NCI-H2107 treated with DMSO at 0.1 percent for 48 hours (cell line): ENCODE measurements at regions not wholly inside any gene's neighbourhood (a gene's known extent, or its start where the extent isn't known, plus 50 kb on each side); places are given as distances from the start of the nearest gene placed in this dataset.

Source experiments
- DNase-seq: peaks from one replicate; lab custom pipeline; 2025; ENCODE audit not compliant: unreplicated experiment; lab: John Stamatoyannopoulos, UW

DNA sequence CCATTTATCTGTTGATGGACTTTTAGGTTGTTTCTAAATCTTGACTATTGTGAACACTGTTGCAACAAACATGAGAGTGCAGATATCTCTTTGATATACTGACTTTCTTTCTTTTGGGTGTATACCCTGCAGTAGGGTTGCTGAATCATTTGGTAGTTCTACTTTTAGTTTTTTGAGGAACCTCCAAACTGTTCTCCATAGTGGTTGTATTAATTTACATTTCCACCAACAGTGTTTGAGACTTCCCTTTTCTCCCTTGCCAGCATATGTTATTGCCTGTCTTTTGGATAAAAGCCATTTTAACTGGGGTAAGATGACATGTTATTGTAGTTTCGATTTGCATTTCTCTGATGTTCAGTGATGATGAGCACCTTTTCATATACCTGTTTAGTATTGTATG is 330.0 kb downstream of the DDX10 start:
- no peak for DNase-seq

DNA sequence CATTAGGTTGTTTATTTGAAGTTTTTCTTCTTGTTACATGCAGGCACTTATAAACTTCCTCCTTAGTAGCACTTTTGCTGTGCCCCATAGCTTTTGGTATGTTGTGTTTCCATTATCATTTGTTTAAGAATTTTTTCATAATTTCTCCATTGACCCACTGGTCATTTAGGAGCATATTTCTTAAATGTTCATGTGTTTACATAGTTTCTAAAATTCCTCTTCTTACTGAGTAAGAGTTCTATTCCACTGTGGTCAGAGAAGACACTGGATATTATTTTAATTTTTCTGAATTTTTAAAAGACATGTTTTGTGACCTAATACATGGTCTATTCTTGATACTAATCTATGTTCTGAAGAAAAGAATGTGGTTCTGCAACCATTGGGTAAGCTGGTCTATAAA is 333.0 kb downstream of the DDX10 start:
- no peak for DNase-seq

GRCh38 chr11:109000531-109000930 is 335.7 kb downstream of the DDX10 start:
- no peak for DNase-seq

DNA sequence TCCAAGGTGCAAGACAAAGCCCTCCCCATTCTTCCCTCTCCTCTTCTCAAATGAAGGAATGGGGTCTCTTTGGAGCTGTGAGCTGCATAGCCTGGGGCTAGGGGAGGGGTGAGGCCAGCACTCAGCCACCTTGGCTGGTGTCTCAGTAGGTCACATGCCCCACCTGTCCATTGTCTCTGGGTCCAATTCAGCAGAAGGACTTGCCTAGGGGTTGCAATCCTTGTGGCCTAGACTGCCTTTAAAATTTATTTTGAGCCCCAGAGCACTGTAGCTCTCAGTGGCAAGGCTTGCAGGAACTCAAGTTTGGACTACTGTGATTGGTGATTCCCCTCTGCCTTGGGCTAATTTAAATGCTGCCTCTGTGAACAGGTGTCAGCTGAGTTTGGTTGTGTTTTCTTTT is 336.7 kb downstream of the DDX10 start:
- DNase-seq: no peak

GRCh38 chr11:109012991-109013390 is 348.1 kb downstream of the DDX10 start:
- DNase-seq: no peak

GRCh38 chr11:109015283-109015682 is 350.4 kb downstream of the DDX10 start:
- DNase-seq: no peak

DNA sequence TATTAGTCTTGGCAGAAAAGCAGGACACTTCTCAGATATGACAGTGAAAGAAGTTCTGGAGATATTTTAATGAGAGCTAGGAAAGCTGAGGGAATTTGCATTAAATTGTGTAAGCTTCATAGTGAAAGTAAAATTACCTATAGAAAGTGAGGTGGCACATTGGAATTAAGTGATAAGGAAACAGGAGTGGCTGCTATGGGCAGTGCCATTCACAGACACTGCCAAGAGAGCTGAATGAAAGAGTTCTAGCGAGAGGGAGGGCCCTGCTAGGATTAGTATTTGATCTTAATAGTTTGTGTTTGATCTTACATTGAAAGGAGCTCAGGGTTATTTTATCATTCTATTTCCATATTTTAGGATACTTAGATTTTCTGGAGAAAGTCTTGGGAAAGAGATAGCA is 351.9 kb downstream of the DDX10 start:
- no peak for DNase-seq

DNA sequence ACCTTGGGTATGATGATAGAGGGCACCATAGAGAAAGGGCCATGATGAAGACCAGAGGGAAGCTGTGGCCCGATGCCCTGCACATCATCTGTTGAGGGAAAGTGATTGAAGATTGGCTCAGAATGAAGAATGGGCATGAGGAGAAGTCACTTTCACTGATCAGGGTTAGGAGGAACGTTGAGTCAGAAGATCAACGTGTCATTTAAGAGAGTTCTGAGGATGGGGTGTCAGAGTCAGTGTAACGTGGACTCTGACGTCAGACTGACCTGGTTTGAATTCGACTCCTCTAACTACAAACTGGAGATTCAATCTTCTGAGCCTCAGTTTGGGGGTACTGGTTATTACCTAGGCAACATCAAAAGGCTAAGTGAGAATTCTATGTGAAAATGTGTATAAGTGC is 352.6 kb downstream of the DDX10 start:
- no peak for DNase-seq

GRCh38 chr11:109018639-109019038 is 353.8 kb downstream of the DDX10 start:
- no peak for DNase-seq

DNA sequence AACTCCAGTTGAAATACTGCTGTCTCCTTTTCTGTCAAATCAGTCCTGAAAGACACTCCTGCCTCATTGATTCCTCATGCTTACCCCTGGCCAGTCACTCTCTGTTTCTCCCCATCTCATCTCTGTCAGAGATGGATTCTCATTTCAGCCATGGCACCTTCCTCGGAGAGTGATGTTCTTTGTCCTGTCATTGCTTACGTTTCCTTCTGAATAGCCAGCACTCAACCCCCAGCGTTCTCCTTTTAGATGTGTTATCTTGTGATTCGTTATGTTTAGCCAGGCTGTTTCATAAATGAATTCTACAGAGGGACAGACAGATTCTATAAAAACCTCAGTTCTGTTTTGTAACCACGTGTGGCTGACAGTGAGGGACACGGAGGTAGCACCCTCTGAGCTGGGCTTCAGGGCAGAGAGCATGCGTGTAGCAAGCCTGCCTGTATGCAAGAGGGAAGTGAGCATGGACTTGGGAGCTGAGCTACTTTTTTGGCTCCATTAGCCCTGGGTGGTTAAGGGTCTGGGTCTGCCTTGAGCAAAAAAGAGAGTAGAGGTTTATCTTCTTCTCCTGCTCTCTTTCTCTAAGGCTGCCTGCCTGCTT is 354.6 kb downstream of the DDX10 start:
- no peak for DNase-seq

DNA sequence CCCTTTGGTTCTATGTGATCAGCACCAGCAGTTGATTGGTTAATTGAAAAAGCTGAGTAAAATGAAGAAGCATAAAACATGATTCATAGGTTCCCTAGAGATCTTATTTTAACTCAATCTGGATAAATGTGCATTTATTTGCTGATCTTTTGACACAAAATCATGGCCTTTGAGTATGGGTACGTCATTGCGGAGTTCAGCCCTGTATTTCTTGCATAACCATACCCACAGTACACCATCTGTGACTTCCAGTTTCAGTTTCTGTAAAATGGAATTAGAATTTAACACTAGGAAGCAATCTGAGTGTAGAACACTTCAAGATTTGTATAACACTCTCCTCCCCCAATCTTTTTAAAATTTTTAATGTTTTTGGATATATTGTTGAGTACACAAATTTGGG is 358.2 kb downstream of the DDX10 start:
- DNase-seq: no peak

GRCh38 chr11:109026891-109027489 is 362.1 kb downstream of the DDX10 start:
- DNase-seq: no peak

- DNase-seq: no peak
Measured at GRCh38 chr11:109027851-109028250, 363.0 kb downstream of the DDX10 start.

DNA sequence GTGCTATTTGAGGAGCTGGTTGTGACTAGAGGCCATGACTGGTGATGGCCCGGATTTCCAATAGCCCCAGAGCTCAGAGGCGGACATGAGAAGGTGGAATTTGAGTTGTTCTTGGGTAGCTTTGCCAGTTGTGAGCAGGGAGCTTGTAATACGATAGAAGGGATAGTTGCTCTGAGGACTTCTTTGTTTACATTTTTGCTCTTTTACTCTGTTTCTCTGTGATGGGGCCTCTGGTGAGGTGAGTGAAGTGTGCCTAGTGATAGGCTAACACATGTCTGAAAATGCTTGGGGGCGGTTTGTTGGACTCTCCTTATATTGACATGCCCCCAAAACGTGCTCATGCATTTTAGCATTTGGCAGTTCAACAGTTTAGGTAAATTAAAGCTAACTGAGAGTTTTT is 365.1 kb downstream of the DDX10 start:
- DNase-seq: no peak

- no peak for DNase-seq
Measured at GRCh38 chr11:109033627-109034338, 368.9 kb downstream of the DDX10 start.

- no peak for DNase-seq
Measured at GRCh38 chr11:109034339-109034696, 369.4 kb downstream of the DDX10 start.

GRCh38 chr11:109035284-109035683 is 370.4 kb downstream of the DDX10 start:
- DNase-seq: no peak

DNA sequence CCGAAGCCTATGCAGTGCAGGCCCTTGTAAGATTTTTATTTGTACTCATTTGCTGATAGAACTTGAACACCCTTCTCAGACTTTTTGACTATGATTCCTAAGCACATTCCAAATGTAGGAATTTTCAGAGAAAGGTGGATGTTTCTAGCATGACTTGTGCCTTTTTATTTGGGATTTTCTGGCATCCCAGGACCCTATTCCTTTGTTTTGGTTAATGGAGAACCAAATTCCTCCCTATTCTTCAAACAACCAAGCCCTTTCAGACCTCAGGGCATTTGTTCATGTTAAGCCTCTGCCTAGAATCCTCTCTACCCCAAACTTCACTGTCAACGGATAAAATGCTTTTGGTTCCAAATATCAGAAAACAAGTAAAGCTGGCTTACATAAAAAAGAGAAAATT is 371.1 kb downstream of the DDX10 start:
- DNase-seq: no peak

DNA sequence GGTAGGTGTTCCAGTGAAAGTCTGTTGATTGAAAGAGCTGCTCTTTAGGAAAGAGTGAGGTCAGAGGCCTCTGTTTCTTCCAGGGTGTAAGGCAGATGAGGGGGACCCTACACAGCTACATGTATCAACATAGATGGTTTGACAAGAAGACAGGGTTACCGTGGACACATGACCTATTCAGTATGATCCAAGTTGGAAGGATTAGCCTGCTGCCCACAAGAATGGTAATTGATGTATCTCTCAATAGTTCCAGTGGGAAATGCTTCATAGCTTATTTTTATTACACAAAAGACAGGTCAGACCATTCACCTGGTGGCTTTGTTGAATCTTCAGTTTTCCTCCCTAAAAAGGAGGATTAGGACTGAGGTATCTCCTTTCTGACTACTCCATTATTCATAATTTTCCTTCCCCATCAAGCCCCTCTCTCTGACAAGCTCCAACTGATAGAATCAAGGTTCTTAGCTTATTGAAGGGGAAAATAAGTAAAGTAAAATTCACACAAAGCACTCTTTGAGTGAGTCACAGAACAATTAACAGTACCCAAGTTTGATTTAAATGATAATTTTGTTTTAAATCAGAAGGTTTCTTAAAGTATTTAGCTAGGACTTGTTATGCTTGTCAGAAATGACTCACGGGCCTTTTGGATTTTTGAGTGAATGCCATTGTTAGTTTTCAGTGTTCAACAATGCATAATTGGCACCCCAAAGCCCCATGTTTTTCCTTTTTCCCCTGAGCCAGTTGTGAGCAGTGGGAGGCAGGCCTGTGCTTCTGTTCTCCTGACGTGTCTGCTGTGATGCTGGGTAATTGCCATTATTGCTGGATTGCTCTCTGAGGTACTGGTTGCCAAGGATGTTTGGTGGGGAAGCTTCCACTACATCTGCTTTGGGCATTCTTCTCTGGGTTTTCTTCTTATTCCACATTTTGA is 373.2 kb downstream of the DDX10 start:
- no peak for DNase-seq

DNA sequence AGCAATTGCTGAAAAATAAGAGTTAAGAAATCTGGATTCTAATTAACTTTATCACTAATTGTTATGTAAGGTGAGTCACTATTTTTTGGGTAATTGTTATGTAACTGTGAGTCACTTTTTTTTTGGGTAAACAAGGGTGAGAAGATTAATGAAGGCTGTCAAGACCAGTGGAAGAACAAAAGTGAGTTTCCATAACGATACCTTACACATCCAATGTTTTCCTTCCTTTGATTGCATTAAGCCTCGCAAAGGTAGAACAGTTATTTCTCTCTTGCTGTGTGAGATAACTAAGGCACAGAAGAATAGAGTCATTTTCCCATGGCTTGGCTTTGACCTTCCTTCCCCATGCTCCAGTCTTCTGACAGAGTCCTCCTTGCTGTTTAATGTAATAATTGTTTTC is 374.7 kb downstream of the DDX10 start:
- DNase-seq: no peak

DNA sequence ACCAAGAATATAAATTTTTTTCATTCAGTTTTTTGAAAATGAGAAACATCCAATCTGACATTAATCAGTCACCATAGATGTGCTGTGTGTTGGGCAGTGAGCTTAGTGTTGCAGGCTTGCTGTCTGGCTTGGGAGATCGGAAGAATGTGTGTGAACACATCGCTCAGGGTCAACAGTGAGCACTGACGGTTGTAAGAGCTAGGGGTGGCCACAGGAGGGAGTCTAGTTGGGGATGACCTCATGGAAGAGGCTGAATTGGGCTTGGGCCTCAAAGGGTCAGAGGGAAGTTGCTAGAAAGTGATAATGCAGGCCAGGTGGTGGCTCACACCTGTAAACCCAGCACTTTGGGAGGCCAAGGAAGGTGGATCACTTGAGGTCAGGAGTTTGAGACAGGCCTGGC is 375.4 kb downstream of the DDX10 start:
- no peak for DNase-seq

- DNase-seq: no peak
Measured at GRCh38 chr11:109041876-109042275, 377.0 kb downstream of the DDX10 start.
